Epidermal melanocyte (primary cell): ENCODE measurements at regions not wholly inside any gene's neighbourhood (a gene's known extent, or its start where the extent isn't known, plus 50 kb on each side); places are given as distances from the start of the nearest gene placed in this dataset.

ENCODE experiments used
- DNase-seq: peaks from one replicate; pipeline ENCODE4 v3.0.0; 2011; ENCODE audit warnings: low spot score; ENCODE audit not compliant: insufficient read length

- DNase-seq, result no peak
These were observed 152.1 kb downstream of the PMP22 start for GRCh38 chr17:15112846-15113617.

GRCh38 chr17:15109608-15110007 lies 155.5 kb downstream of the PMP22 start:
- DNase-seq, result no peak

GRCh38 chr17:15108992-15109391 lies 156.1 kb downstream of the PMP22 start:
- DNase-seq, result no peak

GRCh38 chr17:15106540-15106939 lies 158.6 kb downstream of the PMP22 start:
- no peak for DNase-seq

DNA sequence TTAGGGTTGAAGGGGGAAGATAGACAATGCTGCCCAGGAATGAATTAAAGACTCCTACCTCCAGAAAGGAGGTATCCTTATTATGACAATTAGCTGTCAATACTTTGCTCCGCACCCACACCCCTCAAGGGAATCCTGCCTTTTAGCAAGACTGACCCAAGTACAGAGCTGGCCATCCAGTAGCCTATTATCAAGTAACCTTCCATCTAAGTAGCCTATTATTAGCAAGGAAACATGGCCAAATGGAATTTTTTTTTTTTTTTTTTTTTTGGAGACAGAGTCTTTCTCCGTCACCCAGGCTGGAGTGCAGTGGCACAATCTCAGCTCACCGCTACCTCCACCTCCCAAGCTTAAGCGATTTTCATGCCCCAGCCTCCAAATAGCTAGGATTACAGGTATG lies 161.3 kb downstream of the PMP22 start:
- no peak for DNase-seq

DNA sequence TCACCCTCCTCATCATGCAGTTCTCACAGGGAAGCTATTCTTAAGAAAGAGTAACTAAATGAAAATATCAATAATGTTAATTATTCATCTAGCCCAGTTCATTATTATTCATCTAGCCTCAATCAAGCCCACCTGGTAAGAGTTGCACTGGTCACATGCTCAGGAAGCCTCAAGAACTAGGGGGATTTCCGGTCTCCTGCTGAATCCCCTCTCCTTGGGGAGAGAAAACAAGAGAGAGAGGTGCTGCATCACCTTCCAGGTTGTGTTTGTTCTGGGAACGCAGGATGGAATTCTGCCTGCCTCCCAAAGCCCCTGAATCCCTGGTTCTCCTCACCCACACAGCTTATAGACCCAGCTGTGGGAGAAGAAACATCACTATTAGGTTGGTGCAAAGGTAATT lies 164.0 kb downstream of the PMP22 start:
- no peak for DNase-seq

DNA sequence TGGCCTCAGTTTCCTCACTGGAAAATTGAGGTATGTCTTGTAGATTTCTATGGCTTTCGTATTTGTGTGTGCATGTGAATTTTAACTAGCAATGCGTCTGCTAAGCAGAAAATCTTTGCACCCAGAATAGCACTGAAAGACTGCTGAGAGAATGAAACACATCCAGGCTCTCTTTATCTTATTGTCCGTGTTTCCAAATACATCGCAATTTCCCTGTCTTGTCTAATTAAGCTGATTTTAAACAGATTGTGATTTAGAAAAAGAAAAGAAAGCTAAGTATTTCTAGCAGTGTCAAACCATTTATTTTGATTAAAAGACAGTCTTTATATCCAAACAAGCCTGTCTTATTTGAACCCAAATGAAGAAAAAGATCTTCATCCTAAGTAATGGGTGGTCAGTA lies 168.6 kb downstream of the PMP22 start:
- no peak for DNase-seq

DNA sequence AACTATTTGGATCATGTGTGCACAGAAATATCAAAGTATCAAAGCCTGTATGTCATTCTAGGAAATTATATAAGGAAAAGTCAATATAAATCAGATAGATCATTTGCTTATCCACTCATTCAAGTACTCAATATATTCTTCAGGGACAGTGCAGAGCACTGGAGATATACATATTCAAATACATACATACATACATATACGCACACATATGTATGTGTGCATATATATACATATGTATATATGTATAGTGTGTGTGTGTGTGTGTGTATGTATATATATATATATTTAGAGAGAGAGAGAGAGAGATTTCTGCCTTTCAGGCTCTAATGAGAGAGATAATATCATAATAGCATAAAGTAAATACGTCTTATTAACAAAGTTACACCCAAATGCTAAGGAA lies 169.2 kb downstream of the PMP22 start:
- no peak for DNase-seq

DNA sequence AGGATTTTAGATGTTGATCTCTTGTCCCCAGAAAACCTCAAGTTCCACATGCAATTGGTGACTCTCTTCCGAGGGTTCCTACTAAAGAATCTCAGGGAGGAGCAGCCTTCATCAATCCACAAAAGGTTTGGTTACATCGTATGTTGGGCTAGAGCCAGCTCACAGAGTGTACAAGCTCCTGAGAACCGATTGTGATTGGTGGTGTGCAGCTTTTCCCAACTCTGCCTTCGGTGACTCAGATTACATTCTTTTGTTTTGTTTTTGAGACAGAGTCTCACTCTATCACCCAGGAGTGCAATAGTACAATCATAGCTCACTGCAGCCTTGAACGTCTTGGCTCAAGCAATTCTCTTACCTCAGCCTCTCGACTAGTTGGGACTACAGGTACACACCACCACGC lies 172.4 kb downstream of the PMP22 start:
- no peak for DNase-seq

DNA sequence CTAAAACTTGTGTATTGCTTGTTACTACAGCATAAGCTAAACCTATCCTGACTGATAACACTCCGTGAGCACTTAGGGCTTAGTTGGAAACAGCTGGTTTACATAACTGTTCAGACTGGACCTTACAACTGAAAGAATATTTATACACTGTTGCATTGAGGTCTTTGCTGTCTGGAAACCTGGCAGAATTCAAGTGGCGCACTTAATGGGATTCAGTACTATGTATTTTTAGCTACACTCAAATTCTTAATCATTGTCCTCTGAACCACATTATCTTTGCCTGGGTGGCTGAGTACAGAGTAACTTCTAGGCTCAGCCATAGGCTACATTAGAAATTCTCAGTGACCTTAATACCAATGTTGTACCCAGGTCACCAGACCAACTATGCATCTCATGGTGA lies 172.9 kb downstream of the PMP22 start:
- no peak for DNase-seq

DNA sequence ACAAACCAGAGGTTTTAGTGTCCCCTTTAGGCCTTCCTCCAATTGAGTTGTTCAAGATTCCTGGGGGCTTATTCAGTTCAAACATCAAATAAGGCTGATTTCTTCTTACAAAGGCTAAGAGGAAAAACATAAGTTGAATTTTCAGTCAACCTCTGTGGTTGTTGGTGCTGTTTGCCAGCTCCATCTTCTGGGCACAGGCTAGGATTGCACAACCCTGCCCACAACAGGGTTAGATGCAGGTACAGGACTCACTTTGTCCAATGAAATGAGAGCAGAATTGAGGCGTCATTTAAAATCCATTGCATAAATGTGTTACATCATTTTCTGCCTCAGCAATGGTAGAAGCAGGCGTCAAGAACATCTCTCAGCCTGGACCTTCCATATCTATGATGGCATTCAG lies 173.3 kb downstream of the PMP22 start:
- DNase-seq, result no peak

DNA sequence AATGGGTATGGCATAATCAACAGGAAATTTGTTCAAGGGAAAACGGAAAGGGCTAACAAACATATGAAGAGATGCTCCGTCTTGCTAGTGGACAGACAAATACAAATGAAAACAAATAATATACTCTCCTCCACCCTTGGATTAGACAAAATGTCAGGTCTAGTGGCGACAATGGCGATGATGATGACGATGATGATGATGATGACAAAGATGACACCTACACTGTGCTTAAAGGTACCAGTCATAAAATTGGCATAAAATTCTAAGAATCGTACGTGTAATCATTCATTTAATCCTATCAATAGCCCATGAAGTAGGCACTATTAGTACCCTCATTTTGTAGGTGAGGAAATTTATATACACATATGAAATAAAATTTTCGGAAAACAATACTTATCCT lies 174.6 kb downstream of the PMP22 start:
- no peak for DNase-seq

DNA sequence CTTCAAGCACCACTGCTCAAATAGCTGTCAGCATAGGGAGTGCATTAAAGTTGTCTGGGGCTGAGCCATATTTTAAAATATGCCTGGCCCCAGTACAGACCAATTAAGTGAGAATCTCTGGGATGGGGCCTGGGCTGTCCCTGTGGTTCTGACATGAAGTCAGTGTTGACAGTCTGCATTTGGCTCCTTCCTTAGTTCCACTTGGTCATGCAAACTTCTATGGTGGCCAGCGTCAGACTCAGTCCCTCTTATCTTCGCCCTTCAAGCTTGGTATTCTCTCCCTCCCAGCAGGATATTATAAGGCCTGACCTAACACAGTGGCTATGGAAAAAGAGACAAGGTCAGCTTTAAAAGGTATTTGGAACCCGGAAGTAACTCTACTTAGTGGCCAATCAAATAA lies 177.2 kb downstream of the PMP22 start:
- DNase-seq, result no peak

- DNase-seq, result no peak
These were observed 178.3 kb downstream of the PMP22 start for GRCh38 chr17:15086776-15087295.

- DNase-seq, result no peak
These were observed 179.0 kb downstream of the PMP22 start for GRCh38 chr17:15085890-15086677.

- no peak for DNase-seq
These were observed 181.9 kb downstream of the PMP22 start for GRCh38 chr17:15083225-15083624.

DNA sequence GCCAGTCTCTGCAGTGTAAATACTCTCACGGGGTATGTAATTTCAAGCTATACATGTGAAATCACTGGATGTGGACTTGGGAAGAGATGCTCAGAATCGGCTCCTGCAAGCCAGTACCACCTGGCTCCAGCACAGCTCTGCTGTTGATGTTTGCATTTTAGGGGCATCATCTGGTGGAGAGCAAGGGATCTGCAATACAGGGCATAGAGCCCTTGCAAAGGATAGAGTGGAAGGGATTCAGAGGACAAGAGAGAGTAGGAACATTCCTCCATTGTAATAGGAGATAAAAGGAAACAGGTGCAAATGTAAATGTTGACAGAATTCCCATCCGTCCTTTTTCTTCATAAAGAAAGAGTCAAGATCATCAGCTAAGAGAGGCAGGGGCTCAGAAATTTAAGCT lies 184.1 kb downstream of the PMP22 start:
- DNase-seq, result no peak

DNA sequence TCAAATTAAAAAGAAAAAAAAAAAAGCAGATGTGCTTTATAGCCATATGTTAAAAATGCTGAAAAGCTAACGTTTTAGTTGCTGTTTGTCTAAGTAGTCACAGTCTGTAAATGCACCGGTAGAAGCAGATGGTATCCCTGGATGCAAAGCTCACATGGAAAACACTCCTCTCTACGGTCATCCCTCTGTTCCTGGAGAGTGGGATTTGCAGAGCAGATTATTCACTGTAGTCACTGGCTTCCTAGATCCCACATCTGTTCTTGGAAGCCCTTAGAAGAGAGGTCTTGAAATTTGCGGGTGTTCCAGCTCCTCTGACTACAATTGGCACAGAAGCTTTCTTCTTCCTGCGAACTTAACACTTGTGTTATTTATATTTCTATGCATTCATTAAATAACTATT lies 186.6 kb downstream of the PMP22 start:
- no peak for DNase-seq

- DNase-seq, result no peak
These were observed 188.0 kb downstream of the PMP22 start for GRCh38 chr17:15076991-15077663.

- DNase-seq, result no peak
These were observed 213.2 kb downstream of the PMP22 start for GRCh38 chr17:15051933-15052332.

- DNase-seq, result no peak
These were observed 215.3 kb downstream of the PMP22 start for GRCh38 chr17:15049795-15050160.
